ENCODE measurements at regions not wholly inside any gene's neighbourhood (a gene's known extent, or its start where the extent isn't known, plus 50 kb on each side); places are given as distances from the start of the nearest gene placed in this dataset.

GRCh38 chr9:2536511-2536910 is 85.1 kb upstream of the VLDLR start (continued):
- TF ChIP-seq ZNF318 (CRISPR knock-in tag; IDR thresholded peaks at IDR 0.05) (no peak), FUBP1 (CRISPR knock-in tag; IDR thresholded peaks at IDR 0.05; ENCODE audit: borderline replicate concordance) (no peak), MXD1 (CRISPR knock-in tag; IDR thresholded peaks at IDR 0.05) (no peak), MED1 (CRISPR knock-in tag; IDR thresholded peaks at IDR 0.05) (no peak)

All from HepG2 (cell line).